SK-N-SH (cell line): ENCODE measurements at regions not wholly inside any gene's neighbourhood (a gene's known extent, or its start where the extent isn't known, plus 50 kb on each side); places are given as distances from the start of the nearest gene placed in this dataset.

Experiments
- CTCF ChIA-PET: fragments of 300-600, 350-600 bp; formaldehyde crosslinking; extraction: SDS; loops from one replicate; lab custom pipeline; 2021; lab: Yijun Ruan, JAX
- POLR2A ChIA-PET: fragments of 350-600 bp; sonication (Branson Sonifier 250); formaldehyde crosslinking; extraction: SDS; loops from one replicate; lab custom pipeline; 2020; ENCODE audit warnings: antibody characterized with exemption, inconsistent platforms; lab: Yijun Ruan, JAX
- DNase-seq: peaks from one replicate; pipeline ENCODE4 v3.0.0; 2012
- H2AFZ ChIP-seq: fragments of 200-600 bp; sonication (generic); 2 replicates; pipeline ENCODE4 v1.8.1; 2016; ENCODE audit warnings: antibody characterized with exemption, mild to moderate bottlenecking, low read depth
- H3F3A ChIP-seq: fragments of 200-600 bp; sonication (generic); replicated peaks from 2 replicates; pipeline ENCODE3; 2016; ENCODE audit warnings: antibody characterized with exemption, mild to moderate bottlenecking; ENCODE audit not compliant: insufficient read depth
- H3K27ac ChIP-seq, 2 experiments: fragments of 200-500 bp in 1 of 2; fragments of 200-600 bp in 1 of 2; sonication (Bioruptor generic) in 1 of 2; sonication (generic), shearing (Covaris generic) in 1 of 2; 2 replicates each; pipeline versions ENCODE4 v1.5.1 to v1.6.1; 2014 to 2016; ENCODE audit warnings: low read depth in 2 of 2, inconsistent platforms in 1 of 2, low read length in 1 of 2, mild to moderate bottlenecking in 1 of 2, mixed read lengths in 1 of 2
- H3K27me3 ChIP-seq: fragments of 200-600 bp; sonication (generic), shearing (Covaris generic); 2 replicates; pipeline ENCODE4 v1.6.1; 2016; ENCODE audit warnings: mixed run types; ENCODE audit not compliant: insufficient read depth
- H3K36me3 ChIP-seq, 2 experiments: fragments of 200-500 bp in 1 of 2; fragments of 200-600 bp in 1 of 2; sonication (Bioruptor generic) in 1 of 2; sonication (generic) in 1 of 2; replicated peaks in 1 of 2; 2 replicates each; pipeline versions ENCODE3 to v1.5.1; 2014 to 2016; ENCODE audit warnings: low read length in 1 of 2, mild to moderate bottlenecking in 1 of 2; ENCODE audit not compliant: insufficient read depth in 2 of 2, control insufficient read depth in 1 of 2
- H3K4me1 ChIP-seq, 2 experiments: fragments of 200-500 bp in 1 of 2; fragments of 200-600 bp in 1 of 2; sonication (Bioruptor generic) in 1 of 2; sonication (generic), shearing (Covaris generic) in 1 of 2; 2 replicates each; pipeline versions ENCODE4 v1.5.1 to v1.6.1; 2014 to 2016; ENCODE audit warnings: low read depth in 1 of 2, low read length in 1 of 2, mixed run types in 1 of 2; ENCODE audit not compliant: insufficient read depth in 2 of 2, control insufficient read depth in 1 of 2
- H3K4me2 ChIP-seq: fragments of 200-600 bp; sonication (generic), shearing (Covaris generic); 2 replicates; pipeline ENCODE4 v1.6.1; 2017; ENCODE audit warnings: mixed run types
- H3K4me3 ChIP-seq, 2 experiments: fragments of 200-500 bp in 1 of 2; fragments of 200-600 bp in 1 of 2; sonication (Bioruptor generic) in 1 of 2; sonication (generic), shearing (Covaris generic) in 1 of 2; 2 replicates each; pipeline versions ENCODE4 v1.5.1 to v1.8.1; 2014 to 2016; ENCODE audit warnings: low read depth in 2 of 2, inconsistent platforms in 1 of 2, low read length in 1 of 2, mild to moderate bottlenecking in 1 of 2, mixed read lengths in 1 of 2, moderate library complexity in 1 of 2
- H3K79me2 ChIP-seq: fragments of 200-600 bp; sonication (generic); 2 replicates; pipeline ENCODE4 v1.8.1; 2017; ENCODE audit warnings: mild to moderate bottlenecking; ENCODE audit not compliant: insufficient read depth
- H3K9ac ChIP-seq: fragments of 200-600 bp; sonication (generic); 2 replicates; pipeline ENCODE4 v1.6.1; 2017; ENCODE audit warnings: mixed run types
- H3K9me2 ChIP-seq: fragments of 200-600 bp; sonication (generic); 2 replicates; pipeline ENCODE4 v1.6.1; 2017; ENCODE audit warnings: mixed run types
- H3K9me3 ChIP-seq: fragments of 200-600 bp; sonication (generic); 2 replicates; pipeline ENCODE4 v1.6.1; 2017; ENCODE audit warnings: mixed run types, mild to moderate bottlenecking, moderate library complexity
- H4K20me1 ChIP-seq: fragments of 200-600 bp; sonication (generic); 2 replicates; pipeline ENCODE4 v1.6.1; 2017; ENCODE audit warnings: mild to moderate bottlenecking, mixed run types; ENCODE audit not compliant: insufficient read depth
- FOXJ3 ChIP-seq: sonication (generic); formaldehyde crosslinking; IDR thresholded peaks from 2 replicates; pipeline ENCODE4 v1.5.1; 2020; ENCODE audit warnings: mild to moderate bottlenecking, missing genetic modification reagents
- GABPA ChIP-seq: IDR thresholded peaks from 2 replicates; pipeline ENCODE4 v1.4.0; 2012; ENCODE audit warnings: low read depth, mild to moderate bottlenecking
- MXI1 ChIP-seq: IDR thresholded peaks from 2 replicates; pipeline ENCODE4 v1.6.1; 2012; ENCODE audit warnings: mild to moderate bottlenecking, low read depth, low read length, improper control_type of control experiment
- NFIC ChIP-seq: IDR thresholded peaks from 2 replicates; pipeline ENCODE4 v1.4.0; 2012; ENCODE audit warnings: borderline replicate concordance
- POLR2AphosphoS5 ChIP-seq: IDR thresholded peaks from 2 replicates; pipeline ENCODE4 v1.6.1; 2012; ENCODE audit warnings: low read depth, low read length
- RAD21 ChIP-seq: IDR thresholded peaks from 2 replicates; pipeline ENCODE4 v1.6.1; 2012; ENCODE audit warnings: mild to moderate bottlenecking, low read length
- RCOR1 ChIP-seq: fragments of 150-350 bp; IDR thresholded peaks from 2 replicates; pipeline ENCODE4 v1.6.1; 2017; ENCODE audit warnings: antibody characterized with exemption, low read length
- RFX5 ChIP-seq: IDR thresholded peaks from 2 replicates; pipeline ENCODE4 v1.6.1; 2012; ENCODE audit warnings: mild to moderate bottlenecking, improper control_type of control experiment, low read length
- RXRA ChIP-seq: IDR thresholded peaks from 2 replicates; pipeline ENCODE4 v1.4.0; 2012; ENCODE audit warnings: low read depth, mild to moderate bottlenecking, borderline replicate concordance
- TAF1 ChIP-seq: IDR thresholded peaks from 2 replicates; pipeline ENCODE4 v1.6.1; 2012; ENCODE audit warnings: low read depth, mild to moderate bottlenecking, low read length, moderate library complexity, borderline replicate concordance
- YY1 ChIP-seq: IDR thresholded peaks from 2 replicates; pipeline ENCODE4 v1.4.0; 2012; ENCODE audit warnings: low read depth, mild to moderate bottlenecking
- ZBTB33 ChIP-seq: IDR thresholded peaks from 2 replicates; pipeline ENCODE4 v1.4.0; 2012; ENCODE audit warnings: low read depth, borderline replicate concordance
- WGBS: methylation state at CpG from one replicate; pipeline ENCODE4 v1.1.6; 2017; ENCODE audit warnings: low lambda C conversion rate; 5-methylcytosine and 5-hydroxymethylcytosine counted together
- TF ChIP-seq, protein P1 (sequence below): fragments of 200-600 bp; sonication (generic); IDR thresholded peaks from 2 replicates; pipeline ENCODE4 v1.6.1; 2017; ENCODE audit warnings: antibody characterized with exemption, mild to moderate bottlenecking, moderate library complexity
- TF ChIP-seq, protein P2 (sequence below): IDR thresholded peaks from 2 replicates; pipeline ENCODE4; 2012

- Histone ChIP-seq H3K4me3 (no peak overlapping the region), H3K27ac (no peak overlapping the region), H3K27me3 (no peaks in the 10 kb centered on the region), H4K20me1 (no peaks in the 10 kb centered on the region), H3K36me3 (no peaks in the 10 kb centered on the region), H3K9me3 (no peaks in the 10 kb centered on the region), H3K9ac (no peak overlapping the region), H3F3A (no peaks in the 10 kb centered on the region), H3K79me2 (no peaks in the 10 kb centered on the region), H2AFZ (no peak overlapping the region), H3K9me2 (no peaks in the 10 kb centered on the region), H3K4me1 (no peaks in the 10 kb centered on the region), H3K4me2 (no peak overlapping the region)
- DNase-seq, result no peak
- WGBS, result 0% methylated on average over 1 of the region's 1 CpG
- TF ChIP-seq, protein P1, sequence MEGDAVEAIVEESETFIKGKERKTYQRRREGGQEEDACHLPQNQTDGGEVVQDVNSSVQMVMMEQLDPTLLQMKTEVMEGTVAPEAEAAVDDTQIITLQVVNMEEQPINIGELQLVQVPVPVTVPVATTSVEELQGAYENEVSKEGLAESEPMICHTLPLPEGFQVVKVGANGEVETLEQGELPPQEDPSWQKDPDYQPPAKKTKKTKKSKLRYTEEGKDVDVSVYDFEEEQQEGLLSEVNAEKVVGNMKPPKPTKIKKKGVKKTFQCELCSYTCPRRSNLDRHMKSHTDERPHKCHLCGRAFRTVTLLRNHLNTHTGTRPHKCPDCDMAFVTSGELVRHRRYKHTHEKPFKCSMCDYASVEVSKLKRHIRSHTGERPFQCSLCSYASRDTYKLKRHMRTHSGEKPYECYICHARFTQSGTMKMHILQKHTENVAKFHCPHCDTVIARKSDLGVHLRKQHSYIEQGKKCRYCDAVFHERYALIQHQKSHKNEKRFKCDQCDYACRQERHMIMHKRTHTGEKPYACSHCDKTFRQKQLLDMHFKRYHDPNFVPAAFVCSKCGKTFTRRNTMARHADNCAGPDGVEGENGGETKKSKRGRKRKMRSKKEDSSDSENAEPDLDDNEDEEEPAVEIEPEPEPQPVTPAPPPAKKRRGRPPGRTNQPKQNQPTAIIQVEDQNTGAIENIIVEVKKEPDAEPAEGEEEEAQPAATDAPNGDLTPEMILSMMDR, result no peak
- TF ChIP-seq ZBTB33, result no peak
- no peak for TF ChIP-seq GABPA
- ChIA-PET CTCF (no interaction called here), POLR2A (no interaction called here)
Observed at GRCh38 chr10:10132009-10132408, 885.7 kb upstream of the CELF2 start.

DNA sequence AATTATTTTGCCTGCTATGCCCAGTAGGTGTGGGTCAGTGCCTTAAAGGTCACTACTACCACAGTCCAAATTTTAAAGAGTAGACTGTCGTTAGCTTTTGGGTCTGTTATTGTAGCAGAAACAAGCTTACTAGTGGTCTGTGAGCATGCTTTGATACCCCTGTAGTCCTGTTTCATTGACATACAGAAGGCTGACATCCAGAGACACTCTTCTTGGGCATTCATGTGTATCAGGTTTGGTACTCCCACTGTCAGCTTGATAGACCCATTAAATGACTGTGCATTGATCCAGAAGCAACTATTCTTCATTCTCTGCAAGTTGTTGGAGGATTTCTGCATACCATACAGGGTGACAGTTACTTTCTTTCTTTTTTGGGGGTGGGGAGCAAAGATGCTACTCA is 884.4 kb upstream of the CELF2 start:
- TF ChIP-seq FOXJ3 (CRISPR knock-in tag) (no peak), RCOR1 (no peak), TAF1 (no peak), MXI1 (no peak), RAD21 (no peak)
- 9% methylated on average over 1 of the region's 1 CpG for WGBS
- no peak overlapping the region for H3K27ac ChIP-seq
- no peak overlapping the region for H3K4me3 ChIP-seq
- no peaks in the 10 kb centered on the region for H3F3A ChIP-seq
- H3K9me2 ChIP-seq, result no peaks in the 10 kb centered on the region
- no peak overlapping the region for H2AFZ ChIP-seq
- no peaks in the 10 kb centered on the region for H3K36me3 ChIP-seq
- no peak for DNase-seq
- H4K20me1 ChIP-seq, result no peaks in the 10 kb centered on the region
- ChIA-PET CTCF (no interaction called here), POLR2A (no interaction called here)
- no peaks in the 10 kb centered on the region for H3K79me2 ChIP-seq
- H3K9ac ChIP-seq, result no peak overlapping the region
- no peaks in the 10 kb centered on the region for H3K4me1 ChIP-seq
- H3K4me2 ChIP-seq, result no peak overlapping the region
- no peaks in the 10 kb centered on the region for H3K9me3 ChIP-seq
- H3K27me3 ChIP-seq, result no peaks in the 10 kb centered on the region

DNA sequence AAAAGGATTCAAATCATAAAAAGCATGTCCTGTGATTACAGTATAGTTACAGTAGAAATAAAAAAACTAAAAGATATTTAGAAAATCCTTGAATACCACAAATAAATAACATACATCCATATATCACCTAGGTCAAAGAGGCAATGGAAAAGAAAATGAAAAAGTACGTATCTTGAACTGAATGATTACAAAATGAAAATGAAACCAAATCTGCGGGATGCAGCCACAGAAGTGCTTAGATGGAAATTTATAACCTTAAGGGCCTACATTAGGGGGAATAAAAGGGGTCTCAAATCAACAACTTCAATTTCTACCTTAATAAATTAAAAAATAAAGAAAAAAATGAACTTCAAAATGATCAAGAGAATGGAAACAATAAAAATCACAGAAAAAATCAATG is 879.0 kb upstream of the CELF2 start:
- no peaks in the 10 kb centered on the region for H3K79me2 ChIP-seq
- no peaks in the 10 kb centered on the region for H3K4me1 ChIP-seq
- WGBS, result 28% methylated on average over 2 of the region's 2 CpGs
- H3F3A ChIP-seq, result no peaks in the 10 kb centered on the region
- no peaks in the 10 kb centered on the region for H3K27me3 ChIP-seq
- ChIA-PET CTCF (no interaction called here), POLR2A (no interaction called here)
- no peak for DNase-seq
- H3K27ac ChIP-seq, result no peak overlapping the region
- no peaks in the 10 kb centered on the region for H4K20me1 ChIP-seq
- H2AFZ ChIP-seq, result no peak overlapping the region
- H3K9ac ChIP-seq, result no peak overlapping the region
- no peak overlapping the region for H3K4me2 ChIP-seq
- no peaks in the 10 kb centered on the region for H3K36me3 ChIP-seq
- H3K9me3 ChIP-seq, result no peaks in the 10 kb centered on the region
- TF ChIP-seq, protein P2, sequence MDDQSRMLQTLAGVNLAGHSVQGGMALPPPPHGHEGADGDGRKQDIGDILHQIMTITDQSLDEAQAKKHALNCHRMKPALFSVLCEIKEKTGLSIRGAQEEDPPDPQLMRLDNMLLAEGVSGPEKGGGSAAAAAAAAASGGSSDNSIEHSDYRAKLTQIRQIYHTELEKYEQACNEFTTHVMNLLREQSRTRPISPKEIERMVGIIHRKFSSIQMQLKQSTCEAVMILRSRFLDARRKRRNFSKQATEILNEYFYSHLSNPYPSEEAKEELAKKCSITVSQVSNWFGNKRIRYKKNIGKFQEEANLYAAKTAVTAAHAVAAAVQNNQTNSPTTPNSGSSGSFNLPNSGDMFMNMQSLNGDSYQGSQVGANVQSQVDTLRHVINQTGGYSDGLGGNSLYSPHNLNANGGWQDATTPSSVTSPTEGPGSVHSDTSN, result no peak
- TF ChIP-seq NFIC (no peak), RFX5 (no peak), RXRA (no peak), RAD21 (no peak), YY1 (no peak), RCOR1 (no peak), POLR2AphosphoS5 (no peak)
- H3K4me3 ChIP-seq, result no peak overlapping the region
- H3K9me2 ChIP-seq, result no peaks in the 10 kb centered on the region
